ENCODE measurements at regions not wholly inside any gene's neighbourhood (a gene's known extent, or its start where the extent isn't known, plus 50 kb on each side); places are given as distances from the start of the nearest gene placed in this dataset.

DNA sequence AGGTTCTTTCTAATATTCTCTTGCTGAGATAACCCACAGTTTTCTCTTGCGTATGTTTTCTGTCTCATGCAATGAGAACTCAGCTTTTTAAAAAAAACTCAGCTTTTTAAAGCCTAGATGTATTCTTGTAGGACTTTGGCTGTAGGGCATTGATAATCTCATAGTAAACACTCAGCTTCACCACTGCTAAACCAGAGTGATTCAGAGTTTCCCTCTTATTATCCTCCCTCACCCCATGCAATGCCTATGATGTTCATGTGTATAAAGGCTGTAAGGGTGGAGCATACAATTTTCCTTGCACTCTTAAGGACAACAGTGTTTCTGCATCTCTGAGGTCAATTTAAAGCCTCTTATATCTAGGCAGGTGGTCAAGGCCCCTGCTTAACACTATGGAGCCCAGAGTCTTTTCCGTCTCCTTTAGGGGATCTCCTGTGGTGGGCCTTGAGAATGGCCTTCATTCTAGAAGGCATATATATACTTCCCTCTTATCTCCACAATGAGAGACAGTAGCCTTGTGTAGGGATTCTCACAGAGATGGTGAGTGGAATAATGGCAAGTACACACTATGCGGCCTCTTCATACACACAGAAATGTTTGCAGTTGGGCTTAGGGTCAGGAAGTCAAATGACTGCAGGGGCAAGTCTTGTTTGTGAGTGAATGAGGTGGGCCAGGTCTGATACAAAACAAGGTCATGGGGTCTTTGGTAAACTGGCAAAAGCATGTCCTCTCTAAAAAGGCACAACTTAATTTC lies 279.6 kb downstream of the HS3ST3A1 start:
- H3K27ac ChIP-seq (ENCODE audit: low read length in 2 of 2): no peak overlapping the region
- Mint-ChIP-seq H3K9me3 (ENCODE audit: insufficient read depth) (no peaks in the 10 kb centered on the region), H3K27ac (no peak overlapping the region), H3K4me3 (no peak overlapping the region), H3K4me1 (no peaks in the 10 kb centered on the region), H3K27me3 (no peaks in the 10 kb centered on the region)
- ATAC-seq (ENCODE audit: low read depth): no peak
- H3K4me2 ChIP-seq (replicated peaks; ENCODE audit: low read depth, low read length, poor library complexity, severe bottlenecking): no peak overlapping the region
- H4K20me1 ChIP-seq (ENCODE audit: control insufficient read depth, insufficient read depth, low read length, poor library complexity, severe bottlenecking): no peaks in the 10 kb centered on the region
- intact Hi-C loops (cut with micrococcal nuclease): no loop called here
- no peak for DNase-seq
- no peaks in the 10 kb centered on the region for H3K4me1 ChIP-seq (ENCODE audit: control insufficient read depth in 2 of 2, insufficient read depth in 2 of 2, low read length in 2 of 2)
- no peak overlapping the region for H3K4me3 ChIP-seq (ENCODE audit: control extremely low read depth in 1 of 5, extremely low read depth in 1 of 5, insufficient read depth in 1 of 5, low read depth in 2 of 5, low read length in 4 of 5)
- H3K36me3 ChIP-seq (replicated peaks in 1 of 2; ENCODE audit: control extremely low read depth in 1 of 2, control insufficient read depth in 1 of 2, extremely low read depth in 1 of 2, insufficient read depth in 2 of 2, low read length in 1 of 2): no peaks in the 10 kb centered on the region
- ChIA-PET POLR2A (no interaction called here), CTCF (no interaction called here)
- WGBS (ENCODE audit: insufficient coverage): no CpG with 5 or more reads among the region's 3 CpGs
- TF ChIP-seq, protein P1, sequence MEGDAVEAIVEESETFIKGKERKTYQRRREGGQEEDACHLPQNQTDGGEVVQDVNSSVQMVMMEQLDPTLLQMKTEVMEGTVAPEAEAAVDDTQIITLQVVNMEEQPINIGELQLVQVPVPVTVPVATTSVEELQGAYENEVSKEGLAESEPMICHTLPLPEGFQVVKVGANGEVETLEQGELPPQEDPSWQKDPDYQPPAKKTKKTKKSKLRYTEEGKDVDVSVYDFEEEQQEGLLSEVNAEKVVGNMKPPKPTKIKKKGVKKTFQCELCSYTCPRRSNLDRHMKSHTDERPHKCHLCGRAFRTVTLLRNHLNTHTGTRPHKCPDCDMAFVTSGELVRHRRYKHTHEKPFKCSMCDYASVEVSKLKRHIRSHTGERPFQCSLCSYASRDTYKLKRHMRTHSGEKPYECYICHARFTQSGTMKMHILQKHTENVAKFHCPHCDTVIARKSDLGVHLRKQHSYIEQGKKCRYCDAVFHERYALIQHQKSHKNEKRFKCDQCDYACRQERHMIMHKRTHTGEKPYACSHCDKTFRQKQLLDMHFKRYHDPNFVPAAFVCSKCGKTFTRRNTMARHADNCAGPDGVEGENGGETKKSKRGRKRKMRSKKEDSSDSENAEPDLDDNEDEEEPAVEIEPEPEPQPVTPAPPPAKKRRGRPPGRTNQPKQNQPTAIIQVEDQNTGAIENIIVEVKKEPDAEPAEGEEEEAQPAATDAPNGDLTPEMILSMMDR (IDR thresholded peaks at IDR 0.05): no peak
- TF ChIP-seq EZH2 (IDR thresholded peaks at IDR 0.05; ENCODE audit: borderline replicate concordance, insufficient read depth, low read depth, low read length, poor library complexity, severe bottlenecking): no peak
- no peaks in the 10 kb centered on the region for H3K79me2 ChIP-seq (ENCODE audit: control insufficient read depth, insufficient read depth, low read length)
- no peak overlapping the region for H3K9ac ChIP-seq (ENCODE audit: low read length)
- peaks cover 0 to 1% (median 0%) of the 10 kb centered on the region in 3 donors for H3K9me3 ChIP-seq (ENCODE audit: control extremely low read depth in 1 of 3, control insufficient read depth in 2 of 3, insufficient read depth in 1 of 3, low read length in 2 of 3)
- H3K27me3 ChIP-seq (replicated peaks in 1 of 4; ENCODE audit: control extremely low read depth in 1 of 4, control insufficient read depth in 3 of 4, insufficient read depth in 4 of 4, low read length in 3 of 4): no peaks in the 10 kb centered on the region
- H2AFZ ChIP-seq (ENCODE audit: insufficient read depth, low read depth, low read length, poor library complexity, severe bottlenecking): no peak overlapping the region

DNA sequence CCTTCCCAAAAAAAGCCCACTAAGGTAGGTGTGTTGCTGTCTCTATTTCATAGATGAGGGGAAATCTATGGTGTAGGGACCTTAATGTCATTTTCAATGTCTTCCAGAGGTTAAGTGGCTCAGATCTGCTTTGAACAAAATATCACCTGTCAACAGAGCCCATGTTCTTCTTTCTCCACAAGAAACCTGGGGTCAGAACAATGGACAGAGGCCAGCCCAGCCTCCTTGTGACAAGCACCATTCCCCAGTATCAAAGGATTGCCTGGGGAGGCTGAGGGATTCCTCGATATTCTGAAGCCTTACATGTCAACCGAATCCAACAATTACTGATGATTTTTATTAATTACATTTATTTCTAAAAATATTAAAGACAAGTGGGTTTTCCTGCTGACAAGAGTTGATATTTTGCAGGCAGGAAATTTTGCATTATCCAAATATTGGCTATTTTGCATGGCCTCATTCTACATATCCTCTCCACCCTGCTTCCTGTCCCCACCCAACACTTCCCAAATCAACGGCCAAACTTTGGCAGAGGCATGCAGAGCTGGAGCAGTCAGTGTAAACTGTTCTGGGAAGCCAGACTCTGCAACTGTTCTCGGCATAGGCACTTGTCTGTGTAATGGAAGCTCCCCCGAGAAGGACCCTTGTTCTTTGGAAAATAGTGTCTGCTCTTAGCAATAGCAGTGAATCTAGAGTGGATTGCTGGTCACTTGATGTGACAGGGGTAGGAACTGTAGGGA lies 281.5 kb downstream of the HS3ST3A1 start:
- ATAC-seq (ENCODE audit: low read depth) (no peak), DNase-seq (no peak)
- no peaks in the 10 kb centered on the region for H4K20me1 ChIP-seq (ENCODE audit: control insufficient read depth, insufficient read depth, low read length, poor library complexity, severe bottlenecking)
- H3K9ac ChIP-seq (ENCODE audit: low read length): no peak overlapping the region
- intact Hi-C loops (cut with micrococcal nuclease): no loop called here
- ChIA-PET POLR2A (no interaction called here), CTCF (no interaction called here)
- H3K9me3 Mint-ChIP-seq (ENCODE audit: insufficient read depth): no peaks in the 10 kb centered on the region
- H2AFZ ChIP-seq (ENCODE audit: insufficient read depth, low read depth, low read length, poor library complexity, severe bottlenecking): no peak overlapping the region
- H3K79me2 ChIP-seq (ENCODE audit: control insufficient read depth, insufficient read depth, low read length): no peaks in the 10 kb centered on the region
- H3K27me3 Mint-ChIP-seq: no peaks in the 10 kb centered on the region
- H3K4me3 Mint-ChIP-seq: no peak overlapping the region
- no peak overlapping the region for H3K4me3 ChIP-seq (ENCODE audit: control extremely low read depth in 1 of 5, extremely low read depth in 1 of 5, insufficient read depth in 1 of 5, low read depth in 2 of 5, low read length in 4 of 5)
- no CpG with 5 or more reads among the region's 5 CpGs for WGBS (ENCODE audit: insufficient coverage)
- H3K4me2 ChIP-seq (replicated peaks; ENCODE audit: low read depth, low read length, poor library complexity, severe bottlenecking): no peak overlapping the region
- no peak overlapping the region for H3K27ac ChIP-seq (ENCODE audit: low read length in 2 of 2)
- H3K27me3 ChIP-seq (replicated peaks in 1 of 4; ENCODE audit: control extremely low read depth in 1 of 4, control insufficient read depth in 3 of 4, insufficient read depth in 4 of 4, low read length in 3 of 4): no peaks in the 10 kb centered on the region
- TF ChIP-seq EZH2 (IDR thresholded peaks at IDR 0.05; ENCODE audit: borderline replicate concordance, insufficient read depth, low read depth, low read length, poor library complexity, severe bottlenecking): no peak
- TF ChIP-seq, protein P1 (IDR thresholded peaks at IDR 0.05): no peak
- H3K4me1 ChIP-seq (ENCODE audit: control insufficient read depth in 2 of 2, insufficient read depth in 2 of 2, low read length in 2 of 2): no peaks in the 10 kb centered on the region
- no peak overlapping the region for H3K27ac Mint-ChIP-seq
- H3K36me3 ChIP-seq (replicated peaks in 1 of 2; ENCODE audit: control extremely low read depth in 1 of 2, control insufficient read depth in 1 of 2, extremely low read depth in 1 of 2, insufficient read depth in 2 of 2, low read length in 1 of 2): no peaks in the 10 kb centered on the region
- peaks cover 0 to 1% (median 0%) of the 10 kb centered on the region in 3 donors for H3K9me3 ChIP-seq (ENCODE audit: control extremely low read depth in 1 of 3, control insufficient read depth in 2 of 3, insufficient read depth in 1 of 3, low read length in 2 of 3)
- no peaks in the 10 kb centered on the region for H3K4me1 Mint-ChIP-seq
